Neutrophil (primary cell): ENCODE measurements at regions not wholly inside any gene's neighbourhood (a gene's known extent, or its start where the extent isn't known, plus 50 kb on each side); places are given as distances from the start of the nearest gene placed in this dataset.

ENCODE experiments used
- H3K27ac ChIP-seq: fragments of 200-600 bp; sonication (generic); 2 replicates; pipeline ENCODE4 v1.5.1; 2016; ENCODE audit warnings: mild to moderate bottlenecking, moderate library complexity
- H3K27me3 ChIP-seq: fragments of 200-600 bp; sonication (generic); 2 replicates; pipeline ENCODE4 v1.6.0; 2016; ENCODE audit warnings: mild to moderate bottlenecking
- H3K36me3 ChIP-seq: fragments of 200-600 bp; sonication (generic); 2 replicates; pipeline ENCODE4 v1.5.1; 2017
- H3K4me1 ChIP-seq, 2 experiments: fragments of 200-600 bp in 1 of 2; sonication (generic) in 1 of 2; 1 replicate in 1 of 2; 2 replicates in 1 of 2; pipeline versions ENCODE4 v1.5.1 to v1.6.1; 2013 to 2016; ENCODE audit warnings: low read depth in 1 of 2, low read length in 1 of 2, mild to moderate bottlenecking in 1 of 2, moderate library complexity in 1 of 2; ENCODE audit not compliant: control insufficient read depth in 1 of 2, insufficient read depth in 1 of 2
- H3K4me3 ChIP-seq, 2 experiments: fragments of 200-600 bp in 1 of 2; sonication (generic) in 1 of 2; 1 replicate in 1 of 2; 2 replicates in 1 of 2; pipeline ENCODE4 v1.5.1; 2013 to 2016; ENCODE audit warnings: low read depth in 1 of 2, low read length in 1 of 2, mild to moderate bottlenecking in 1 of 2, moderate library complexity in 1 of 2
- H3K9me3 ChIP-seq: fragments of 200-600 bp; sonication (generic); 2 replicates; pipeline ENCODE4 v1.5.1; 2016
- CTCF ChIP-seq: fragments of 200-600 bp; sonication (generic); IDR thresholded peaks from 2 replicates; pipeline ENCODE4 v1.5.1; 2016; ENCODE audit warnings: antibody characterized with exemption

GRCh38 chr14:104349950-104350349 is 211.6 kb downstream of the KIF26A start:
- no peak overlapping the region for H3K27ac ChIP-seq
- H3K36me3 ChIP-seq, result no peaks in the 10 kb centered on the region
- TF ChIP-seq CTCF, result no peak
- no peaks in the 10 kb centered on the region for H3K9me3 ChIP-seq
- H3K4me3 ChIP-seq, result no peak overlapping the region
- no peaks in the 10 kb centered on the region for H3K27me3 ChIP-seq
- H3K4me1 ChIP-seq, result no peaks in the 10 kb centered on the region

GRCh38 chr14:104350463-104351185 is 212.2 kb downstream of the KIF26A start:
- no peak overlapping the region for H3K27ac ChIP-seq
- H3K4me1 ChIP-seq, result no peaks in the 10 kb centered on the region
- TF ChIP-seq CTCF, result no peak
- H3K9me3 ChIP-seq, result no peaks in the 10 kb centered on the region
- H3K36me3 ChIP-seq, result no peaks in the 10 kb centered on the region
- no peak overlapping the region for H3K4me3 ChIP-seq
- H3K27me3 ChIP-seq, result no peaks in the 10 kb centered on the region

- Histone ChIP-seq H3K9me3 (no peaks in the 10 kb centered on the region), H3K27ac (no peak overlapping the region), H3K4me3 (no peak overlapping the region), H3K27me3 (no peaks in the 10 kb centered on the region), H3K36me3 (no peaks in the 10 kb centered on the region), H3K4me1 (no peaks in the 10 kb centered on the region)
- TF ChIP-seq CTCF, result no peak
Measured at GRCh38 chr14:104351849-104352492, 213.6 kb downstream of the KIF26A start.

GRCh38 chr14:104352493-104353220 is 214.3 kb downstream of the KIF26A start:
- H3K4me1 ChIP-seq, result no peaks in the 10 kb centered on the region

More at GRCh38 chr14:104352493-104353220, 214.3 kb downstream of the KIF26A start:
- Histone ChIP-seq H3K36me3 (no peaks in the 10 kb centered on the region), H3K4me3 (no peak overlapping the region), H3K27me3 (no peaks in the 10 kb centered on the region), H3K9me3 (no peaks in the 10 kb centered on the region), H3K27ac (no peak overlapping the region)
- TF ChIP-seq CTCF, result no peak
